Dermis blood vessel endothelial cell (primary cell): ENCODE measurements at regions not wholly inside any gene's neighbourhood (a gene's known extent, or its start where the extent isn't known, plus 50 kb on each side); places are given as distances from the start of the nearest gene placed in this dataset.
"Not testable (repeated sequence)": the region's sequence is repeated elsewhere in the genome, so short reads cannot be mapped to it uniquely, and the experiment has no call there.

Experiments
- DNase-seq: peaks from one replicate; pipeline ENCODE4 v3.0.0; 2010

GRCh38 chr10:105605918-105606317 is 964.8 kb downstream of the SORCS3 start:
- DNase-seq = no peak

GRCh38 chr10:105605104-105605503 is 964.0 kb downstream of the SORCS3 start:
- DNase-seq = no peak

GRCh38 chr10:105598207-105598606 is 957.1 kb downstream of the SORCS3 start:
- DNase-seq = no peak

- DNase-seq = no peak
These were observed 956.2 kb downstream of the SORCS3 start for GRCh38 chr10:105597312-105597711.

- no peak for DNase-seq
These were observed 955.7 kb downstream of the SORCS3 start for GRCh38 chr10:105596749-105597148.

GRCh38 chr10:105594296-105594695 is 953.2 kb downstream of the SORCS3 start:
- no peak for DNase-seq

- no peak for DNase-seq
These were observed 951.4 kb downstream of the SORCS3 start for GRCh38 chr10:105592468-105592867.

- DNase-seq = no peak
These were observed 945.5 kb downstream of the SORCS3 start for GRCh38 chr10:105586451-105587098.

GRCh38 chr10:105585753-105586152 is 944.7 kb downstream of the SORCS3 start:
- no peak for DNase-seq

- DNase-seq = no peak
These were observed 944.1 kb downstream of the SORCS3 start for GRCh38 chr10:105585171-105585570.

- DNase-seq = no peak
These were observed 938.0 kb downstream of the SORCS3 start for GRCh38 chr10:105579112-105579511.

- DNase-seq = no peak
These were observed 936.9 kb downstream of the SORCS3 start for GRCh38 chr10:105577865-105578607.

- DNase-seq = no peak
These were observed 918.4 kb downstream of the SORCS3 start for GRCh38 chr10:105559333-105560097.

GRCh38 chr10:105550453-105550852 is 909.4 kb downstream of the SORCS3 start:
- not testable (repeated sequence) for DNase-seq

- no peak for DNase-seq
These were observed 908.6 kb downstream of the SORCS3 start for GRCh38 chr10:105549731-105550130.

- DNase-seq = no peak
These were observed 904.0 kb downstream of the SORCS3 start for GRCh38 chr10:105545101-105545500.

- no peak for DNase-seq
These were observed 899.3 kb downstream of the SORCS3 start for GRCh38 chr10:105540381-105540780.

GRCh38 chr10:105538874-105539273 is 897.8 kb downstream of the SORCS3 start:
- DNase-seq = no peak

GRCh38 chr10:105535478-105535877 is 894.4 kb downstream of the SORCS3 start:
- no peak for DNase-seq

GRCh38 chr10:105534086-105534485 is 893.0 kb downstream of the SORCS3 start:
- DNase-seq = no peak

GRCh38 chr10:105516511-105516910 is 875.4 kb downstream of the SORCS3 start:
- DNase-seq = no peak

- DNase-seq = no peak
These were observed 873.0 kb downstream of the SORCS3 start for GRCh38 chr10:105514106-105514505.

- no peak for DNase-seq
These were observed 868.4 kb downstream of the SORCS3 start for GRCh38 chr10:105509517-105509916.

- DNase-seq = no peak
These were observed 865.2 kb downstream of the SORCS3 start for GRCh38 chr10:105506262-105506661.
